ENCODE measurements at regions not wholly inside any gene's neighbourhood (a gene's known extent, or its start where the extent isn't known, plus 50 kb on each side); places are given as distances from the start of the nearest gene placed in this dataset.

DNA sequence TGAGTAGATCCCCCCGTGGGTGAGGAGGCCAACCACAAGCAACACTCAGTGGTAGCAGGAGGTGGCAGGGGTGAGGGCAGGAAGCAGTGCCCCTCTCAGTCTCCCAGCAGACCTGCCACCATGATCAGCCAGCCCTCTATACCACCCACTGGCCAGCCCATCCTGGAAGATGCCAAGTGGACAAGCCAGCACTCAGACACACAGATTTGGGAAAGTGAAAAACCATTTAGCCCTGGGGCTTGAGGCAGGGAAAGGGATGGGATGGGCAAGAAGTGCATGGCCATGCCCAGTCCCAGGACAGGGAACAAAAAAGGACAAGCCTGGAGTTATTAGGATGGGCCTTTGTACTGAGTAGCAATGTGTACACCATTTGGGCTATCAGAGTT lies 76.9 kb downstream of the HFE start:
- no peak overlapping the region for H3K4me3 ChIP-seq (ENCODE audit: low read depth, low read length)
- DNase-seq (ENCODE audit: low read depth), result no peak
- TF ChIP-seq, protein P1, sequence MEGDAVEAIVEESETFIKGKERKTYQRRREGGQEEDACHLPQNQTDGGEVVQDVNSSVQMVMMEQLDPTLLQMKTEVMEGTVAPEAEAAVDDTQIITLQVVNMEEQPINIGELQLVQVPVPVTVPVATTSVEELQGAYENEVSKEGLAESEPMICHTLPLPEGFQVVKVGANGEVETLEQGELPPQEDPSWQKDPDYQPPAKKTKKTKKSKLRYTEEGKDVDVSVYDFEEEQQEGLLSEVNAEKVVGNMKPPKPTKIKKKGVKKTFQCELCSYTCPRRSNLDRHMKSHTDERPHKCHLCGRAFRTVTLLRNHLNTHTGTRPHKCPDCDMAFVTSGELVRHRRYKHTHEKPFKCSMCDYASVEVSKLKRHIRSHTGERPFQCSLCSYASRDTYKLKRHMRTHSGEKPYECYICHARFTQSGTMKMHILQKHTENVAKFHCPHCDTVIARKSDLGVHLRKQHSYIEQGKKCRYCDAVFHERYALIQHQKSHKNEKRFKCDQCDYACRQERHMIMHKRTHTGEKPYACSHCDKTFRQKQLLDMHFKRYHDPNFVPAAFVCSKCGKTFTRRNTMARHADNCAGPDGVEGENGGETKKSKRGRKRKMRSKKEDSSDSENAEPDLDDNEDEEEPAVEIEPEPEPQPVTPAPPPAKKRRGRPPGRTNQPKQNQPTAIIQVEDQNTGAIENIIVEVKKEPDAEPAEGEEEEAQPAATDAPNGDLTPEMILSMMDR (IDR thresholded peaks at IDR 0.05; ENCODE audit: insufficient read depth, low read depth, low read length), result no peak

DNA sequence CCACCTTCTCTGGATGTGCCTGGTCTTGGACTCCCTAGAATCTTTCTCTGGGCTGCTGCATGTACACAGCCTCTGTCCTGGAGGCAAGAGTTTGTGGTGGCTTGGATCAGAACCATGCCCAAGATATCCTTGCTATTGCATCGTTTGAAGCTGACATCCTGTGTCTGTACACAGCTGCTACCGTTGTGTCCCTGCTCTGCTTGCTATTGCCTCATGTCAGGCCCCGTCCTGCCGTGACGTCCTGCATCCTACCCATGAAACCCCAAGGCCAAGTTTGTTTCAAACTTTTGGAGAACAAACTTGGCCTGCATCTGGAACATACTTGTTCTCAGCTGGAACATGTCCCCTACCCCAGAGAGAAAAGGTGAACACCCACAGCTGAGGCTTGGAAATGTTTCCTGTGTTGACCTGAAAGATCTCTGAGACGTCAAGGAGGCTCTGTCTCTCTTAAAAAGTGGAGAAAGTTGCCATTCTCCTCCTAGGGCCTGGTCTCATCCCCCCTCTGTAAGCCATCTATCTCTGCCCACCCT lies 78.1 kb downstream of the HFE start:
- no peak overlapping the region for H3K4me3 ChIP-seq (ENCODE audit: low read depth, low read length)
- no peak for DNase-seq (ENCODE audit: low read depth)
- TF ChIP-seq, protein P1 (IDR thresholded peaks at IDR 0.05; ENCODE audit: insufficient read depth, low read depth, low read length), result no peak

DNA sequence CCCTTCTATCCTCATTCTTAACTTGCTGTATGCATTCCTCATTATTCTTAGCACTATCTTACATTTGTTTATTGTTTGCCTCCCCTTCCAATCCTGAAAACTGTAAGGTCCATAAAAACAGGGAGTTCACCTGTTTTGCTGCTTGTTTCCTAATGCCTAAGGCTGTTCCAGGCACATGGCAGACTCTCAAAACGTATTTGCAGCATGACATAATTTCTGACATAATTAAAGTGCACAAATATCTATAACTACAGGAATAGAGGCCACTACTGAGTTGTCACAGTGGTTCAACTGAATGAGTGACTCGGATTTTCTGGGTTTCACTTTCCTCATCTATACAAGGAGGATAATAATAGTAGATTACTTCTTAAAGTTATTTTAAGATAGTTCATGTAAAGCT lies 83.0 kb downstream of the HFE start:
- no peak overlapping the region for H3K4me3 ChIP-seq (ENCODE audit: low read depth, low read length)
- TF ChIP-seq, protein P1 (IDR thresholded peaks at IDR 0.05; ENCODE audit: insufficient read depth, low read depth, low read length), result no peak
- DNase-seq (ENCODE audit: low read depth), result no peak

- TF ChIP-seq, protein P1 (IDR thresholded peaks at IDR 0.05; ENCODE audit: insufficient read depth, low read depth, low read length), result no peak
- DNase-seq (ENCODE audit: low read depth), result no peak
- peak overlapping the region; percentile 82 for H3K4me3 ChIP-seq (ENCODE audit: low read depth, low read length)
Observed at GRCh38 chr6:26170951-26171841, 84.0 kb downstream of the HFE start.

DNA sequence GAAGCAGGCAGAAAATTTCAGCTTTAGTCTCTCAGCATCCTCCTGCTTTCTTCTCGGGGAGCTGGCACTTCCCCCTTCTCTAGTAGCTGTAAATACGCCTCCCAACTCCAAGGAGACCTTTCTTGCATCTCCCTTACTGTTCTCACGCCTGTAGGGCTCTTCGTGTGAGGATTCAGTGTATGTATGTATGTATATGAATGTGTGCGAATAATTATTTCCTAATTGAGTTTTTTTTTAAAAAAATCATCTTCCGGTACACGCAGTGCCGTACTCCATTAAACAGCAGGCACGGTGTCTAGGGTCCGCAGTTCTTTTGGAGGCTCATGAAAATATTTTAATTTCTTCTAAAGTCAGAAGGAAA lies 85.4 kb downstream of the HFE start:
- H3K4me3 ChIP-seq (ENCODE audit: low read depth, low read length), result peak overlapping the region; percentile 82
- peak; percentile 64 for DNase-seq (ENCODE audit: low read depth)
- TF ChIP-seq, protein P1 (IDR thresholded peaks at IDR 0.05; ENCODE audit: insufficient read depth, low read depth, low read length), result no peak

GRCh38 chr6:26173836-26174145 lies 86.6 kb downstream of the HFE start:
- TF ChIP-seq, protein P1 (IDR thresholded peaks at IDR 0.05; ENCODE audit: insufficient read depth, low read depth, low read length), result no peak
- no peak overlapping the region for H3K4me3 ChIP-seq (ENCODE audit: low read depth, low read length)
- DNase-seq (ENCODE audit: low read depth), result no peak
